ENCODE measurements at regions not wholly inside any gene's neighbourhood (a gene's known extent, or its start where the extent isn't known, plus 50 kb on each side); places are given as distances from the start of the nearest gene placed in this dataset.

- H2AK5ac ChIP-seq (ENCODE audit: low read depth, low read length): no peak overlapping the region
- no peak overlapping the region for H4K8ac ChIP-seq (ENCODE audit: extremely low read depth, insufficient read depth, low read length)
- WGBS, 2 experiments (ENCODE audit: extremely low coverage in 1 of 2, insufficient coverage in 1 of 2, insufficient read length in 1 of 2, insufficient replicate concordance in 2 of 2, low coverage in 1 of 2, low lambda C conversion rate in 2 of 2, missing lambda C conversion rate in 1 of 2): 83% methylated on average over 2 of the region's 2 CpGs; no CpG with 5 or more reads in 1 of the 2 experiments
- FAIRE-seq (no peak), DNase-seq (ENCODE audit: low read depth in 1 of 2, low spot score in 2 of 2) (no peak)
- H2BK5ac ChIP-seq (ENCODE audit: low read depth, low read length): no peak overlapping the region
- no peaks in the 10 kb centered on the region for H3K4me1 ChIP-seq (replicated peaks in 1 of 4; ENCODE audit: control insufficient read depth in 3 of 4, insufficient read depth in 4 of 4, low read length in 3 of 4)
- no peak overlapping the region for H3K14ac ChIP-seq (ENCODE audit: insufficient read length)
- no peaks in the 10 kb centered on the region for H3K23me2 ChIP-seq (ENCODE audit: low read depth, low read length)
- no peak overlapping the region for H3K4ac ChIP-seq (replicated peaks; ENCODE audit: insufficient read length, low read depth, low read length)
- H4K91ac ChIP-seq (replicated peaks; ENCODE audit: insufficient read length, low read length): no peak overlapping the region
- no peaks in the 10 kb centered on the region for H3K79me1 ChIP-seq (ENCODE audit: low read depth, low read length)
- no peaks in the 10 kb centered on the region for H3K36me3 ChIP-seq (ENCODE audit: control insufficient read depth in 2 of 4, insufficient read depth in 4 of 4, low read length in 3 of 4)
- H3K9ac ChIP-seq (replicated peaks in 1 of 4; ENCODE audit: extremely low read depth in 1 of 4, low read depth in 3 of 4, low read length in 3 of 4): no peak overlapping the region
- no peak overlapping the region for H3K4me3 ChIP-seq (ENCODE audit: extremely low read depth in 1 of 4, insufficient read depth in 2 of 4, low read depth in 3 of 4, low read length in 4 of 4)
- no peak overlapping the region for H3K18ac ChIP-seq (ENCODE audit: extremely low read depth, low read length)
- H3K27me3 ChIP-seq (replicated peaks in 1 of 4; ENCODE audit: control insufficient read depth in 3 of 4, extremely low read depth in 1 of 4, insufficient read depth in 3 of 4, low read length in 3 of 4): no peaks in the 10 kb centered on the region
- H3K27ac ChIP-seq (ENCODE audit: low read depth, low read length): no peak overlapping the region
- CTCF ChIA-PET (ENCODE audit: partially characterized antibody): interaction anchor here (1.4 kb wide), 1 partner anchor 26 kb away, joined by 3 read pairs; no protein-coding TSS in a partner anchor
- H3K79me2 ChIP-seq (ENCODE audit: control insufficient read depth in 1 of 2, insufficient read depth in 2 of 2, low read length in 2 of 2): no peaks in the 10 kb centered on the region
- no peak overlapping the region for H4K5ac ChIP-seq (ENCODE audit: insufficient read length, low read depth, low read length)
- no peaks in the 10 kb centered on the region for H3K9me3 ChIP-seq (ENCODE audit: insufficient read depth in 2 of 2, low read depth in 1 of 2, low read length in 1 of 2)
- no peak overlapping the region for H2BK12ac ChIP-seq (ENCODE audit: low read depth, low read length)
- no peak overlapping the region for H3K56ac ChIP-seq (replicated peaks; ENCODE audit: insufficient read length, low read depth, low read length)
- no peaks in the 10 kb centered on the region for H4K20me1 ChIP-seq (replicated peaks in 1 of 2; ENCODE audit: control insufficient read depth in 1 of 2, insufficient read depth in 2 of 2, low read length in 2 of 2)
- H2BK15ac ChIP-seq (ENCODE audit: low read length): no peak overlapping the region
- H2AFZ ChIP-seq (ENCODE audit: low read length): no peak overlapping the region
- no peak overlapping the region for H2BK20ac ChIP-seq (ENCODE audit: low read length)
- TF ChIP-seq KDM5A (IDR thresholded peaks at IDR 0.05; ENCODE audit: low read length): no peak
- no peak for TF ChIP-seq TBP (IDR thresholded peaks at IDR 0.05; ENCODE audit: low read depth, low read length)
- TF ChIP-seq CREB1 (IDR thresholded peaks at IDR 0.05): no peak
- no peak for TF ChIP-seq JUND (IDR thresholded peaks at IDR 0.05; ENCODE audit: low read length)
- no peak for TF ChIP-seq HDAC2 (IDR thresholded peaks at IDR 0.05; ENCODE audit: borderline replicate concordance in 1 of 2, low read depth in 2 of 2, low read length in 2 of 2)
- 0 out of 2 replicates have a peak, but pooled peaks have one; percentile 52 for TF ChIP-seq BACH1 (IDR thresholded peaks at IDR 0.05; ENCODE audit: low read length)
- H2BK120ac ChIP-seq (replicated peaks; ENCODE audit: low read depth, low read length): no peak overlapping the region
- POLR2A ChIA-PET (ENCODE audit: partially characterized antibody): no interaction called here
- H3K23ac ChIP-seq (ENCODE audit: insufficient read length): no peak overlapping the region
- H3K4me2 ChIP-seq (ENCODE audit: insufficient read depth in 1 of 2, low read depth in 2 of 2, low read length in 2 of 2): no peak overlapping the region
Measured at GRCh38 chr4:187208651-187209050, 485.0 kb upstream of the FAT1 start.

Measured in H1 (cell line).